Thyroid gland (tissue), 4 donors: ENCODE measurements at regions not wholly inside any gene's neighbourhood (a gene's known extent, or its start where the extent isn't known, plus 50 kb on each side); places are given as distances from the start of the nearest gene placed in this dataset.

Source experiments
- CTCF ChIP-seq, 6 experiments: fragments of 200-600 bp in 3 of 6; fragments of 450-650 bp in 3 of 6; sonication (generic) in 3 of 6; IDR thresholded peaks; one replicate each; pipeline ENCODE4 v1.5.1; 2016 to 2019; ENCODE audit warnings: antibody characterized with exemption in 6 of 6, mild to moderate bottlenecking in 2 of 6, inconsistent platforms in 1 of 6, moderate library complexity in 1 of 6
- POLR2A ChIP-seq, 2 donors: fragments of 450-650 bp; IDR thresholded peaks; one replicate each; pipeline ENCODE4 v1.6.1; 2017; ENCODE audit warnings: antibody characterized with exemption in 2 of 2, mild to moderate bottlenecking in 2 of 2, moderate library complexity in 1 of 2

GRCh38 chr4:127071443-127071842, 561.3 kb upstream of the INTU start:
- TF ChIP-seq POLR2A (IDR thresholded peaks at IDR 0.05) (no peak), CTCF (IDR thresholded peaks at IDR 0.05) (no peak)
